ENCODE measurements at regions not wholly inside any gene's neighbourhood (a gene's known extent, or its start where the extent isn't known, plus 50 kb on each side); places are given as distances from the start of the nearest gene placed in this dataset.

GRCh38 chr16:11406177-11406560, 60.9 kb downstream of the RMI2 start:
- ChIA-PET POLR2A (no interaction called here), CTCF (ENCODE audit: low intra/inter-chr PET ratio, low total read pairs) (interaction anchor here (1.5 to 2.7 kb wide), 5 partner anchors 10 to 442 kb away, joined by 6 to 15 read pairs (median 12); no protein-coding TSS in a partner anchor)
- no TSS peak for BruUV-seq (replicated peaks)
- no peak overlapping the region for H3K27ac ChIP-seq (ENCODE audit: extremely low read length, insufficient read depth, low read length)
- H3K4me1 ChIP-seq (ENCODE audit: insufficient read depth, low read length): peaks cover 23% of the 10 kb centered on the region
- intact Hi-C loops (cut with micrococcal nuclease; ENCODE audit: unreplicated experiment) (loop anchor here (2.0 to 10.0 kb wide), 4 partner anchors 251 to 659 kb away; no protein-coding TSS in a partner anchor), in situ Hi-C loops (cut with HindIII; ENCODE audit: extremely low pct_ligation_motif_present, low pct_unique_long_range_greater_than_20kb) (loop anchor here (5.0 to 25.0 kb wide), 3 partner anchors 106 to 406 kb away; no protein-coding TSS in a partner anchor)
- no peak for ATAC-seq
- H2AFZ ChIP-seq (ENCODE audit: low read length): no peak overlapping the region
- no peaks in the 10 kb centered on the region for H4K20me1 ChIP-seq (ENCODE audit: insufficient read depth, low read length)
- peaks cover 23 to 40% of the 10 kb centered on the region in 2 experiments; a peak in 4 of 5 replicates for H3K27me3 ChIP-seq (ENCODE audit: control insufficient read depth in 1 of 2, insufficient read depth in 2 of 2, low read length in 2 of 2)
- WGBS (ENCODE audit: low lambda C conversion rate): 79% methylated on average over 6 of the region's 6 CpGs
- H3K79me2 ChIP-seq (ENCODE audit: insufficient read depth, low read length): no peaks in the 10 kb centered on the region
- H3K4me2 ChIP-seq (ENCODE audit: low read depth, low read length): no peak overlapping the region
- no peaks in the 10 kb centered on the region for H3K9me3 ChIP-seq (ENCODE audit: low read length)
- DNase-seq (ENCODE audit: low spot score): no peak
- no peak for FAIRE-seq
- no peak overlapping the region for H3K4me3 ChIP-seq (replicated peaks in 1 of 3; ENCODE audit: insufficient read depth in 1 of 3, low read depth in 2 of 3, low read length in 3 of 3)
- no peaks in the 10 kb centered on the region; a peak in 1 of 5 replicates for H3K36me3 ChIP-seq (replicated peaks in 1 of 2; ENCODE audit: control insufficient read depth in 1 of 2, insufficient read depth in 2 of 2, low read length in 2 of 2)
- no peak overlapping the region for H3K9ac ChIP-seq (ENCODE audit: insufficient read depth, low read depth, low read length)
- TF ChIP-seq NR2C2 (CRISPR knock-in tag; IDR thresholded peaks at IDR 0.05; ENCODE audit: borderline replicate concordance) (no peak), ARID4A (CRISPR knock-in tag; IDR thresholded peaks at IDR 0.05; ENCODE audit: borderline replicate concordance) (no peak), IRF1 (CRISPR knock-in tag; IDR thresholded peaks at IDR 0.05; ENCODE audit: low read depth) (no peak), NBN (conservative IDR thresholded peaks at IDR 0.05) (no peak), ATF4 (CRISPR knock-in tag; IDR thresholded peaks at IDR 0.05) (no peak), NPAS2 (CRISPR knock-in tag; IDR thresholded peaks at IDR 0.05; ENCODE audit: borderline replicate concordance) (no peak), ZNF496 (CRISPR knock-in tag; IDR thresholded peaks at IDR 0.05; ENCODE audit: insufficient replicate concordance) (no peak), ZNF547 (CRISPR knock-in tag; IDR thresholded peaks at IDR 0.05) (no peak), ZNF33A (CRISPR knock-in tag; IDR thresholded peaks at IDR 0.05; ENCODE audit: borderline replicate concordance) (no peak), KMT2B (CRISPR knock-in tag; IDR thresholded peaks at IDR 0.05) (no peak), TRAFD1 (CRISPR knock-in tag; IDR thresholded peaks at IDR 0.05; ENCODE audit: borderline replicate concordance) (no peak), SIX4 (CRISPR knock-in tag; IDR thresholded peaks at IDR 0.05) (no peak), TOE1 (CRISPR knock-in tag; IDR thresholded peaks at IDR 0.05) (no peak), NFYB (CRISPR knock-in tag; IDR thresholded peaks at IDR 0.05) (no peak), PHB2 (IDR thresholded peaks at IDR 0.05; ENCODE audit: partially characterized antibody) (no peak), ZNF639 (CRISPR knock-in tag; conservative IDR thresholded peaks at IDR 0.05) (no peak)

Measured in HepG2 (cell line).